ENCODE measurements at regions not wholly inside any gene's neighbourhood (a gene's known extent, or its start where the extent isn't known, plus 50 kb on each side); places are given as distances from the start of the nearest gene placed in this dataset.

- 55 to 69% (median 59%) methylated on average over 4 of the region's 4 CpGs for WGBS, 5 donors
- H3K4me1 ChIP-seq: no peaks in the 10 kb centered on the region
- peaks cover 0 to 31% (median 3%) of the 10 kb centered on the region in 7 donors for H3K27me3 ChIP-seq (replicated peaks in 1 of 7)
- H3K36me3 ChIP-seq: no peaks in the 10 kb centered on the region
- peaks cover 0 to 6% (median 0%) of the 10 kb centered on the region in 8 donors for H3K9me3 ChIP-seq
- intact Hi-C loops (cut with DNase I; ENCODE audit: low total_unique reads): no loop called here
- no peak for DNase-seq
- H3K4me3 ChIP-seq: no peak overlapping the region
- TF ChIP-seq POLR2AphosphoS5 (IDR thresholded peaks at IDR 0.05) (no peak), CTCF (IDR thresholded peaks at IDR 0.05 in 8 of 11, conservative IDR thresholded peaks at IDR 0.05 in 3 of 11) (no peak), POLR2A (IDR thresholded peaks at IDR 0.05) (no peak)
- H3K27ac ChIP-seq: no peak overlapping the region
Observed at GRCh38 chr16:82425661-82426060, 201.1 kb upstream of the CDH13 start.

GRCh38 chr16:82421851-82422250 lies 204.9 kb upstream of the CDH13 start:
- no peak for DNase-seq
- Histone ChIP-seq H3K27ac (no peak overlapping the region), H3K36me3 (no peaks in the 10 kb centered on the region), H3K4me3 (no peak overlapping the region), H3K4me1 (no peaks in the 10 kb centered on the region), H3K9me3 (peaks cover 0 to 6% (median 0%) of the 10 kb centered on the region in 8 donors), H3K27me3 (replicated peaks in 1 of 7) (peaks cover 0 to 15% (median 0%) of the 10 kb centered on the region in 7 donors)
- 27 to 41% (median 38%) methylated on average over 1 of the region's 1 CpG for WGBS, 5 donors
- intact Hi-C loops (cut with DNase I; ENCODE audit: low total_unique reads): no loop called here
- no peak for TF ChIP-seq POLR2AphosphoS5 (IDR thresholded peaks at IDR 0.05)
- no peak for TF ChIP-seq CTCF (IDR thresholded peaks at IDR 0.05 in 8 of 11, conservative IDR thresholded peaks at IDR 0.05 in 3 of 11)
- no peak for TF ChIP-seq POLR2A (IDR thresholded peaks at IDR 0.05)

GRCh38 chr16:82419332-82419731 lies 207.4 kb upstream of the CDH13 start:
- Histone ChIP-seq H3K4me3 (no peak overlapping the region), H3K36me3 (no peaks in the 10 kb centered on the region), H3K27ac (no peak overlapping the region), H3K27me3 (replicated peaks in 1 of 7) (no peaks in the 10 kb centered on the region), H3K4me1 (no peaks in the 10 kb centered on the region), H3K9me3 (peaks cover 0 to 6% (median 0%) of the 10 kb centered on the region in 8 donors)
- WGBS, 5 donors: 84 to 91% (median 86%) methylated on average over 5 of the region's 5 CpGs
- TF ChIP-seq POLR2AphosphoS5 (IDR thresholded peaks at IDR 0.05) (no peak), CTCF (IDR thresholded peaks at IDR 0.05 in 8 of 11, conservative IDR thresholded peaks at IDR 0.05 in 3 of 11) (no peak), POLR2A (IDR thresholded peaks at IDR 0.05) (no peak)
- no peak for DNase-seq
- intact Hi-C loops (cut with DNase I; ENCODE audit: low total_unique reads): no loop called here

GRCh38 chr16:82414476-82414875 lies 212.3 kb upstream of the CDH13 start:
- WGBS, 5 donors: 58 to 79% (median 72%) methylated on average over 3 of the region's 3 CpGs
- TF ChIP-seq CTCF (IDR thresholded peaks at IDR 0.05 in 8 of 11, conservative IDR thresholded peaks at IDR 0.05 in 3 of 11): no peak
- no peak for TF ChIP-seq POLR2AphosphoS5 (IDR thresholded peaks at IDR 0.05)
- no peak for TF ChIP-seq POLR2A (IDR thresholded peaks at IDR 0.05)
- intact Hi-C loops (cut with DNase I; ENCODE audit: low total_unique reads): no loop called here
- H3K27me3 ChIP-seq (replicated peaks in 1 of 7): peaks cover 0 to 29% (median 0%) of the 10 kb centered on the region in 7 donors
- H3K9me3 ChIP-seq: no peaks in the 10 kb centered on the region
- H3K36me3 ChIP-seq: no peaks in the 10 kb centered on the region
- no peak overlapping the region for H3K27ac ChIP-seq
- DNase-seq: no peak
- H3K4me3 ChIP-seq: no peak overlapping the region
- H3K4me1 ChIP-seq: no peaks in the 10 kb centered on the region
